ENCODE measurements at regions not wholly inside any gene's neighbourhood (a gene's known extent, or its start where the extent isn't known, plus 50 kb on each side); places are given as distances from the start of the nearest gene placed in this dataset.

DNA sequence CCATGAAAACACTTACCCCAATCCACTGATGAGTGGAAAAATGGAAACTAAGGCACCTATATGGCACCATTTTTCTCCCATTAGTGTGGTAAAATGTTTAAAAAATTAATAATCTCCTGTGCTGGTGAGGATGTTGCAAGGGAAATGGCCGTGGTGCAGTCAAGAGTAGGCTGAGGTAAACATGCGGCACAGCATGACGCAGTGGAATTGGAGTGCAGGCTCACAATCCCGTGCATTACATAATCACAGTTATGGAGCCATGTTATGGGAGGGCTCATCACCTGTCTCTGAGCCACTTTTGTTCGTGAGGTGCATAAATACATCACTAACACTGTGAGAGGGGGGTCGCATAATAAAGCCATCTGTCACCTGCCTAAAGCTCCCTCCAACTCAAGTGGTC is 164.4 kb upstream of the XYLT1 start:
- TF ChIP-seq, protein P1, sequence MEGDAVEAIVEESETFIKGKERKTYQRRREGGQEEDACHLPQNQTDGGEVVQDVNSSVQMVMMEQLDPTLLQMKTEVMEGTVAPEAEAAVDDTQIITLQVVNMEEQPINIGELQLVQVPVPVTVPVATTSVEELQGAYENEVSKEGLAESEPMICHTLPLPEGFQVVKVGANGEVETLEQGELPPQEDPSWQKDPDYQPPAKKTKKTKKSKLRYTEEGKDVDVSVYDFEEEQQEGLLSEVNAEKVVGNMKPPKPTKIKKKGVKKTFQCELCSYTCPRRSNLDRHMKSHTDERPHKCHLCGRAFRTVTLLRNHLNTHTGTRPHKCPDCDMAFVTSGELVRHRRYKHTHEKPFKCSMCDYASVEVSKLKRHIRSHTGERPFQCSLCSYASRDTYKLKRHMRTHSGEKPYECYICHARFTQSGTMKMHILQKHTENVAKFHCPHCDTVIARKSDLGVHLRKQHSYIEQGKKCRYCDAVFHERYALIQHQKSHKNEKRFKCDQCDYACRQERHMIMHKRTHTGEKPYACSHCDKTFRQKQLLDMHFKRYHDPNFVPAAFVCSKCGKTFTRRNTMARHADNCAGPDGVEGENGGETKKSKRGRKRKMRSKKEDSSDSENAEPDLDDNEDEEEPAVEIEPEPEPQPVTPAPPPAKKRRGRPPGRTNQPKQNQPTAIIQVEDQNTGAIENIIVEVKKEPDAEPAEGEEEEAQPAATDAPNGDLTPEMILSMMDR (IDR thresholded peaks at IDR 0.05) = no peak
- no peak for TF ChIP-seq FOXP1 (CRISPR knock-in tag; IDR thresholded peaks at IDR 0.05; ENCODE audit: borderline replicate concordance)
- no peak for TF ChIP-seq ZNF232 (CRISPR knock-in tag; IDR thresholded peaks at IDR 0.05)
- TF ChIP-seq, protein P2, sequence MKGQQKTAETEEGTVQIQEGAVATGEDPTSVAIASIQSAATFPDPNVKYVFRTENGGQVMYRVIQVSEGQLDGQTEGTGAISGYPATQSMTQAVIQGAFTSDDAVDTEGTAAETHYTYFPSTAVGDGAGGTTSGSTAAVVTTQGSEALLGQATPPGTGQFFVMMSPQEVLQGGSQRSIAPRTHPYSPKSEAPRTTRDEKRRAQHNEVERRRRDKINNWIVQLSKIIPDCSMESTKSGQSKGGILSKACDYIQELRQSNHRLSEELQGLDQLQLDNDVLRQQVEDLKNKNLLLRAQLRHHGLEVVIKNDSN (CRISPR knock-in tag; IDR thresholded peaks at IDR 0.05) = no peak

Data from WTC11 (cell line).